Immature natural killer cell (primary cell): ENCODE measurements at regions not wholly inside any gene's neighbourhood (a gene's known extent, or its start where the extent isn't known, plus 50 kb on each side); places are given as distances from the start of the nearest gene placed in this dataset.

ENCODE experiments used
- DNase-seq, 3 donors: peaks; one replicate each; pipeline ENCODE4 v3.0.0; 2022; ENCODE audit warnings: mixed read lengths in 1 of 3
- H3K27ac Mint-ChIP-seq, 6 donors: one replicate each; pipeline ENCODE4 v1.8.0; 2020; ENCODE audit warnings: mixed read lengths in 6 of 6, mild to moderate bottlenecking in 5 of 6, inconsistent platforms in 4 of 6, moderate library complexity in 3 of 6
- H3K27me3 Mint-ChIP-seq, 3 donors: one replicate each; pipeline ENCODE4 v1.8.0; 2020 to 2021; ENCODE audit warnings: low read depth in 3 of 3, mild to moderate bottlenecking in 3 of 3, mixed read lengths in 3 of 3, moderate library complexity in 3 of 3, inconsistent platforms in 1 of 3
- H3K36me3 Mint-ChIP-seq, 3 donors: one replicate each; pipeline ENCODE4 v1.8.0; 2020; ENCODE audit warnings: mixed read lengths in 3 of 3, inconsistent platforms in 2 of 3, mild to moderate bottlenecking in 2 of 3
- H3K4me1 Mint-ChIP-seq, 2 donors: one replicate each; pipeline ENCODE4 v1.8.0; 2020; ENCODE audit warnings: inconsistent platforms in 2 of 2, mild to moderate bottlenecking in 2 of 2, mixed read lengths in 2 of 2, moderate library complexity in 1 of 2
- H3K4me3 Mint-ChIP-seq, 5 donors: one replicate each; pipeline ENCODE4 v1.8.0; 2020; ENCODE audit warnings: mild to moderate bottlenecking in 5 of 5, mixed read lengths in 5 of 5, inconsistent platforms in 3 of 5, moderate library complexity in 3 of 5
- H3K9me3 Mint-ChIP-seq, 6 donors: one replicate each; pipeline ENCODE4 v1.8.0; 2020; ENCODE audit warnings: mild to moderate bottlenecking in 6 of 6, mixed read lengths in 6 of 6, inconsistent platforms in 4 of 6, moderate library complexity in 3 of 6

DNA sequence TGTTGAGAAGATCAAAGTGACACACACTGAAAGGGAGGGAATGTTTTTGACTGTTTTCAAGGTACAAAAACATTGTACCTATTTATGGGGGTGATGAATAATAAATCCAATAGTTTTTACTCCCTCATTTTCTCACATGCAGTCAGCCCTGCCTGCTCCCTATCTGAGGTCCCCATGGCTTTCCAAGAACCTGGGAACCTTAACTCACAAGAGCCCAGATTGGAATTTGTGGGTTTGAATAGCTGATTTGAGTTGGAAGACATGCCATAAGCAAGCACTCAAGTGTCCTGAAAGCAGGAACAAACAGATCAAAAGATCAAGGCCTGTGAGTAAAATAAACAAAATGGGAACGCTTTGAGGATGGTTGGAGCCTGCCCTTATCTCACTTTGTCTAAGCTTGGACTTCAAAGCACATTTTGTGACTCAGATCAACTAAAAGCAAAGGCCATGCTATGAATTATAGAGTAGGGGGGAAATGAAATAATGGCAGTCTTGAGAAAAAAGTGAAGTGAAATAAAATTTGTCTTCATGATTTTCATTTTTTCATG lies 136.6 kb downstream of the LYPLAL1 start:
- Mint-ChIP-seq H3K27me3 (peaks cover 0 to 2% (median 2%) of the 10 kb centered on the region in 3 donors), H3K27ac (no peak overlapping the region), H3K4me1 (no peaks in the 10 kb centered on the region), H3K36me3 (peaks cover 0 to 3% (median 0%) of the 10 kb centered on the region in 3 donors), H3K4me3 (no peak overlapping the region), H3K9me3 (peaks cover 5 to 15% (median 8%) of the 10 kb centered on the region in 6 donors)
- DNase-seq, result no peak

GRCh38 chr1:219308367-219308766 lies 134.7 kb downstream of the LYPLAL1 start:
- no peak for DNase-seq
- Mint-ChIP-seq H3K36me3 (peaks cover 0 to 3% (median 0%) of the 10 kb centered on the region in 3 donors), H3K4me3 (no peak overlapping the region), H3K27me3 (peaks cover 0 to 2% (median 2%) of the 10 kb centered on the region in 3 donors), H3K4me1 (no peaks in the 10 kb centered on the region), H3K9me3 (peaks cover 3 to 23% (median 8%) of the 10 kb centered on the region in 6 donors), H3K27ac (no peak overlapping the region)

GRCh38 chr1:219304227-219305226 lies 130.8 kb downstream of the LYPLAL1 start:
- H3K36me3 Mint-ChIP-seq, result peaks cover 0 to 3% (median 0%) of the 10 kb centered on the region in 3 donors
- peaks cover 3 to 23% (median 8%) of the 10 kb centered on the region in 6 donors for H3K9me3 Mint-ChIP-seq
- no peak overlapping the region for H3K4me3 Mint-ChIP-seq
- no peak for DNase-seq
- no peaks in the 10 kb centered on the region for H3K4me1 Mint-ChIP-seq
- no peak overlapping the region for H3K27ac Mint-ChIP-seq
- peaks cover 0 to 2% (median 0%) of the 10 kb centered on the region in 3 donors for H3K27me3 Mint-ChIP-seq

GRCh38 chr1:219302697-219303096 lies 129.0 kb downstream of the LYPLAL1 start:
- H3K36me3 Mint-ChIP-seq, result peaks cover 0 to 3% (median 3%) of the 10 kb centered on the region in 3 donors
- H3K27me3 Mint-ChIP-seq, result peaks cover 0 to 2% (median 0%) of the 10 kb centered on the region in 3 donors
- H3K9me3 Mint-ChIP-seq, result peaks cover 0 to 22% (median 4%) of the 10 kb centered on the region in 6 donors
- H3K4me1 Mint-ChIP-seq, result no peaks in the 10 kb centered on the region
- H3K27ac Mint-ChIP-seq, result no peak overlapping the region
- H3K4me3 Mint-ChIP-seq, result no peak overlapping the region
- DNase-seq, result no peak

DNA sequence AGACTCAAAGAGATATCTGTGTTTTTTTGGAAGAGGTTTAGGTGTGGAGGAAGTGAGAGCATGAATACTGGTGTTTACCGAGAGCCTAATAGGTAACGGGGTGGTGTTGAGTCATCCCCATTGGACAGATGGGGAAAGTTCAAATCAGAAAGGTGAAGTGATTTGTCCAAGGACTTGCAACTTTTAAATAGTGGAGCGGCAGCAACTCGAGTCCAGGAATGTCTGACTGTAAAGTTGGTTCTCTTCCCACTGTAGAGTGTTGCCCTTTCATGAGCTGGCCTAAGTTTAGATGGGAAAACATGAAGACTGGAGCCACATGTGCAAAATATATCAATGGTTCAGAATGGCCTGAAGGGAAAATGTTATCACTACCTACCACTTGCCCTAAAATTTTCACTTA lies 125.7 kb downstream of the LYPLAL1 start:
- no peak for DNase-seq
- H3K27ac Mint-ChIP-seq, result no peak overlapping the region
- H3K36me3 Mint-ChIP-seq, result peaks cover 3 to 9% (median 6%) of the 10 kb centered on the region in 3 donors
- no peak overlapping the region for H3K4me3 Mint-ChIP-seq
- H3K9me3 Mint-ChIP-seq, result peaks cover 0 to 4% (median 2%) of the 10 kb centered on the region in 6 donors
- no peaks in the 10 kb centered on the region for H3K4me1 Mint-ChIP-seq
- H3K27me3 Mint-ChIP-seq, result peaks cover 0 to 3% (median 2%) of the 10 kb centered on the region in 3 donors

- no peak for DNase-seq
- H3K27ac Mint-ChIP-seq, result no peak overlapping the region
- H3K4me1 Mint-ChIP-seq, result no peaks in the 10 kb centered on the region
- H3K4me3 Mint-ChIP-seq, result no peak overlapping the region
- H3K27me3 Mint-ChIP-seq, result peaks cover 0 to 3% (median 0%) of the 10 kb centered on the region in 3 donors
- peaks cover 3 to 9% (median 6%) of the 10 kb centered on the region in 3 donors for H3K36me3 Mint-ChIP-seq
- H3K9me3 Mint-ChIP-seq, result peaks cover 0 to 4% (median under 1%) of the 10 kb centered on the region in 6 donors
These were observed 125.0 kb downstream of the LYPLAL1 start for GRCh38 chr1:219298571-219299148.

- Mint-ChIP-seq H3K27ac (no peak overlapping the region), H3K4me3 (no peak overlapping the region), H3K36me3 (peaks cover 3 to 9% (median 6%) of the 10 kb centered on the region in 3 donors), H3K27me3 (peaks cover 0 to 3% (median 0%) of the 10 kb centered on the region in 3 donors), H3K4me1 (no peaks in the 10 kb centered on the region), H3K9me3 (peaks cover 0 to 4% (median 0%) of the 10 kb centered on the region in 6 donors)
- DNase-seq, result no peak
These were observed 123.0 kb downstream of the LYPLAL1 start for GRCh38 chr1:219296430-219297355.

GRCh38 chr1:219294251-219294650 lies 120.6 kb downstream of the LYPLAL1 start:
- H3K9me3 Mint-ChIP-seq, result peaks cover 0 to 2% (median 0%) of the 10 kb centered on the region in 6 donors
- peaks cover 0 to 3% (median 0%) of the 10 kb centered on the region in 3 donors for H3K27me3 Mint-ChIP-seq
- no peaks in the 10 kb centered on the region for H3K4me1 Mint-ChIP-seq
- no peak overlapping the region for H3K27ac Mint-ChIP-seq
- no peak for DNase-seq
- no peak overlapping the region for H3K4me3 Mint-ChIP-seq
- H3K36me3 Mint-ChIP-seq, result peaks cover 3 to 9% (median 6%) of the 10 kb centered on the region in 3 donors

DNA sequence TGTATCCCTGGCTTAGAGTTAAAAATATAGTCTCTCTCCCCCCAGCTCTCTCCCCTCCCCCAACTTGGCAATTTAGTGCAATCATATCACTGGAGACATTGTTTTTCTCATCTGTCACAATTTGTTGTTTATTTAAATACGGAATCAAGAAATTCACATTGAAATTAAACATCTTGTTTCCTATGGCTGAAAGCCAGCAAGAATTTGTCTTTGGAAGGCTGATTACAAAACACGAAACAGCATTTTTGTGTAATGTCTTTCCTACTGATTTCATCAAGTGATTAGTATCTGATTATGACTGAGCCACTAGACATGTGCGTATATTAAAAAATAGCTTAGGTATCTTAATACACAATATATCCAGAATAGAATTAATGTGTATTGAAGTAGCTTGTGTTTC lies 119.7 kb downstream of the LYPLAL1 start:
- Mint-ChIP-seq H3K4me1 (no peaks in the 10 kb centered on the region), H3K36me3 (peaks cover 0 to 9% (median 6%) of the 10 kb centered on the region in 3 donors), H3K9me3 (peaks cover 0 to 2% (median 0%) of the 10 kb centered on the region in 6 donors), H3K4me3 (no peak overlapping the region), H3K27me3 (peaks cover 0 to 3% (median 0%) of the 10 kb centered on the region in 3 donors), H3K27ac (no peak overlapping the region)
- no peak for DNase-seq

DNA sequence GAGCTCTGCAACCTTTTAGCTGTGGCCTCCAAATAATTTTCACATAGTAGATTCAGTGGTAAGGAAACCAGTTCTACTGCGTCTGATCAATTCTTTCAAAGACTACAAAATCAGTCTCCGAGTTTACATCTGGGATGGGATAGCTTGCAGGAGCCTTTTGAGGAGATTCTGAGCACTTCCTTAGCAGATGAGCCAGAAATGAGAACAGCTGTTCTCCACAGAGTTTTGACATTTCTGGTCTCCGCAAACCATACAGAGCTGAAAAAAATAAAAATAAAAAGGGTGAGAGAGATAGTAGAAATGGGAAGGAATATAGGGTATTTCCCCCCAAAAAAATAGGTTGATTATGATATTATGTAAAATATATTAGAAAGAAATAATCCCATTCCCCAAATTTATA lies 119.3 kb downstream of the LYPLAL1 start:
- H3K4me1 Mint-ChIP-seq, result no peaks in the 10 kb centered on the region
- peaks cover 0 to 3% (median 0%) of the 10 kb centered on the region in 3 donors for H3K27me3 Mint-ChIP-seq
- no peak overlapping the region for H3K4me3 Mint-ChIP-seq
- peaks cover 0 to 2% (median 0%) of the 10 kb centered on the region in 6 donors for H3K9me3 Mint-ChIP-seq
- H3K36me3 Mint-ChIP-seq, result peaks cover 0 to 9% (median 6%) of the 10 kb centered on the region in 3 donors
- DNase-seq, result no peak
- H3K27ac Mint-ChIP-seq, result no peak overlapping the region

- peaks cover 0 to 9% (median 6%) of the 10 kb centered on the region in 3 donors for H3K36me3 Mint-ChIP-seq
- H3K27ac Mint-ChIP-seq, result no peak overlapping the region
- H3K27me3 Mint-ChIP-seq, result peaks cover 0 to 3% (median 0%) of the 10 kb centered on the region in 3 donors
- no peak for DNase-seq
- peaks cover 0 to 2% (median 0%) of the 10 kb centered on the region in 6 donors for H3K9me3 Mint-ChIP-seq
- H3K4me1 Mint-ChIP-seq, result no peaks in the 10 kb centered on the region
- H3K4me3 Mint-ChIP-seq, result no peak overlapping the region
These were observed 118.7 kb downstream of the LYPLAL1 start for GRCh38 chr1:219292341-219292740.

GRCh38 chr1:219289171-219289570 lies 115.5 kb downstream of the LYPLAL1 start:
- Mint-ChIP-seq H3K27ac (no peak overlapping the region), H3K4me3 (no peak overlapping the region), H3K36me3 (peaks cover 0 to 4% (median 0%) of the 10 kb centered on the region in 3 donors), H3K27me3 (no peaks in the 10 kb centered on the region), H3K4me1 (no peaks in the 10 kb centered on the region), H3K9me3 (peaks cover 0 to 4% (median 0%) of the 10 kb centered on the region in 6 donors)
- DNase-seq, result no peak

- Mint-ChIP-seq H3K9me3 (peaks cover 0 to 4% (median under 1%) of the 10 kb centered on the region in 6 donors), H3K27ac (no peak overlapping the region), H3K36me3 (peaks cover 0 to 4% (median 0%) of the 10 kb centered on the region in 3 donors), H3K4me1 (no peaks in the 10 kb centered on the region), H3K27me3 (peaks cover 0 to 2% (median 0%) of the 10 kb centered on the region in 3 donors), H3K4me3 (no peak overlapping the region)
- DNase-seq, result no peak
These were observed 109.9 kb downstream of the LYPLAL1 start for GRCh38 chr1:219283541-219283940.
